HCT116 (cell line): ENCODE measurements at regions not wholly inside any gene's neighbourhood (a gene's known extent, or its start where the extent isn't known, plus 50 kb on each side); places are given as distances from the start of the nearest gene placed in this dataset.

ENCODE experiments used
- ATAC-seq: fragments of 200-7000 bp; cut with Tn5 transposase; 2 replicates; pipeline ENCODE4 v1.9.1; 2020; ENCODE audit warnings: mild to moderate bottlenecking, moderate library complexity
- BruUV-seq: library from RNA; stranded (reverse); fragments of 400-500 nt; replicated peaks from 2 replicates; lab custom pipeline; 2021; lab: Mats Ljungman, UMichigan
- CTCF ChIA-PET: fragments of 300-600 bp; sonication (Branson Sonifier 250); formaldehyde crosslinking; loops from one replicate; lab custom pipeline; 2021; ENCODE audit warnings: antibody characterized with exemption; lab: Charles Lee
- POLR2A ChIA-PET: fragments of 300-600, 350-600 bp; sonication (Branson Sonifier 250); formaldehyde crosslinking; loops from one replicate; lab custom pipeline; 2021; ENCODE audit warnings: antibody characterized with exemption; lab: Charles Lee
- RAD21 ChIA-PET, 2 experiments: fragments of 300-600 bp; sonication (Branson Sonifier 250); formaldehyde crosslinking; loops; one replicate each; lab custom pipeline; 2023; ENCODE audit warnings: low total read pairs in 2 of 2; ENCODE audit not compliant: uncharacterized antibody in 2 of 2, unreplicated experiment in 2 of 2, low non-redundant PET in 1 of 2; lab: Charles Lee
- DNase-seq: peaks from one replicate; pipeline ENCODE4 v3.0.0-alpha.2; 2010; ENCODE audit warnings: low read depth, low spot score
- H2AFZ ChIP-seq: fragments of 200-600 bp; shearing (Covaris generic), sonication (generic); 2 replicates; pipeline ENCODE4 v1.6.1; 2017; ENCODE audit warnings: low read depth, mixed run types, mixed read lengths, antibody characterized with exemption, low read length; ENCODE audit not compliant: poor library complexity, severe bottlenecking
- H3K27ac ChIP-seq: 2 replicates; pipeline ENCODE4 v1.5.1; 2012; ENCODE audit warnings: low read depth, low read length
- H3K27me3 ChIP-seq: fragments of 200-600 bp; sonication (generic); 2 replicates; pipeline ENCODE4 v1.6.1; 2016; ENCODE audit warnings: mixed run types, low read length, mixed read lengths; ENCODE audit not compliant: insufficient read depth
- H3K36me3 ChIP-seq, 2 experiments: fragments of 200-500 bp in 1 of 2; fragments of 200-600 bp in 1 of 2; sonication (Bioruptor generic) in 1 of 2; sonication (generic) in 1 of 2; 2 replicates each; pipeline versions ENCODE4 v1.5.1 to v1.6.1; 2014 to 2016; ENCODE audit warnings: low read length in 2 of 2, inconsistent platforms in 1 of 2, mixed read lengths in 1 of 2, mixed run types in 1 of 2; ENCODE audit not compliant: insufficient read depth in 2 of 2, control insufficient read depth in 1 of 2
- H3K4me1 ChIP-seq, 2 experiments: fragments of 200-600 bp in 1 of 2; sonication (generic) in 1 of 2; 2 replicates each; pipeline versions ENCODE4 v1.5.1 to v1.6.1; 2012 to 2017; ENCODE audit warnings: low read length in 2 of 2, inconsistent platforms in 1 of 2, mild to moderate bottlenecking in 1 of 2, mixed read lengths in 1 of 2, mixed run types in 1 of 2, moderate library complexity in 1 of 2; ENCODE audit not compliant: insufficient read depth in 2 of 2, control insufficient read depth in 1 of 2
- H3K4me2 ChIP-seq: fragments of 200-600 bp; sonication (generic); 2 replicates; pipeline ENCODE4 v1.6.1; 2017; ENCODE audit warnings: mixed run types, low read length, mixed read lengths
- H3K4me3 ChIP-seq, 2 experiments: fragments of 200-600 bp in 1 of 2; sonication (generic) in 1 of 2; replicated peaks in 1 of 2; 2 replicates each; pipeline ENCODE4 v1.5.1; 2011 to 2016; ENCODE audit warnings: low read length in 2 of 2, control low read depth in 1 of 2, low read depth in 1 of 2, mild to moderate bottlenecking in 1 of 2, mixed read lengths in 1 of 2, mixed run types in 1 of 2
- H3K79me2 ChIP-seq: fragments of 200-600 bp; sonication (generic); 2 replicates; pipeline ENCODE4 v1.6.1; 2017; ENCODE audit warnings: mild to moderate bottlenecking, mixed run types, low read length, moderate library complexity, mixed read lengths; ENCODE audit not compliant: insufficient read depth
- H3K9ac ChIP-seq: fragments of 200-600 bp; sonication (generic); 2 replicates; pipeline ENCODE4 v1.6.1; 2016; ENCODE audit warnings: low read length, mixed read lengths
- H3K9me2 ChIP-seq: fragments of 200-600 bp; sonication (generic), shearing (Covaris generic); 2 replicates; pipeline ENCODE4 v1.6.1; 2017; ENCODE audit warnings: mixed run types, mild to moderate bottlenecking, moderate library complexity; ENCODE audit not compliant: insufficient read depth
- H3K9me3 ChIP-seq, 2 experiments: fragments of 200-500 bp in 1 of 2; fragments of 200-600 bp in 1 of 2; sonication (Bioruptor generic) in 1 of 2; sonication (generic) in 1 of 2; 2 replicates each; pipeline ENCODE4 v1.6.1; 2014 to 2017; ENCODE audit warnings: low read length in 2 of 2, mixed read lengths in 2 of 2, inconsistent platforms in 1 of 2, low read depth in 1 of 2, mild to moderate bottlenecking in 1 of 2, mixed run types in 1 of 2, moderate library complexity in 1 of 2; ENCODE audit not compliant: control insufficient read depth in 1 of 2, insufficient read depth in 1 of 2
- H4K20me1 ChIP-seq: fragments of 200-600 bp; sonication (generic), shearing (Covaris generic); 2 replicates; pipeline ENCODE4 v1.6.1; 2017; ENCODE audit warnings: mixed run types, mild to moderate bottlenecking, moderate library complexity; ENCODE audit not compliant: insufficient read depth
- ATF3 ChIP-seq: IDR thresholded peaks from 2 replicates; pipeline ENCODE4 v1.6.1; 2012
- CBX3 ChIP-seq: IDR thresholded peaks from 2 replicates; pipeline ENCODE4 v1.6.1; 2012; ENCODE audit warnings: low read depth
- CEBPB ChIP-seq: IDR thresholded peaks from 2 replicates; pipeline ENCODE4 v1.6.1; 2012; ENCODE audit warnings: low read depth
- CTCF ChIP-seq, 3 experiments: fragments of 200-600 bp in 1 of 3; sonication (generic) in 1 of 3; IDR thresholded peaks in 2 of 3; conservative IDR thresholded peaks in 1 of 3; 2 replicates each; pipeline ENCODE4 v1.5.1; 2012 to 2017; ENCODE audit warnings: low read depth in 2 of 3, low read length in 2 of 3, antibody characterized with exemption in 1 of 3, borderline replicate concordance in 1 of 3, control low read depth in 1 of 3, mild to moderate bottlenecking in 1 of 3, mixed read lengths in 1 of 3, mixed run types in 1 of 3, moderate library complexity in 1 of 3; ENCODE audit not compliant: insufficient read depth in 1 of 3
- EGR1 ChIP-seq: IDR thresholded peaks from 2 replicates; pipeline ENCODE4 v1.6.1; 2012; ENCODE audit warnings: low read depth
- ELF1 ChIP-seq: IDR thresholded peaks from 2 replicates; pipeline ENCODE4 v1.6.1; 2012; ENCODE audit warnings: low read depth, borderline replicate concordance
- EZH2 ChIP-seq: fragments of 200-600 bp; sonication (generic); IDR thresholded peaks from 2 replicates; pipeline ENCODE4 v1.6.1; 2017; ENCODE audit warnings: antibody characterized with exemption, mixed run types
- JUND ChIP-seq: IDR thresholded peaks from 2 replicates; pipeline ENCODE4 v1.6.1; 2012
- POLR2A ChIP-seq: IDR thresholded peaks from 2 replicates; pipeline ENCODE4 v1.7.0; 2011; ENCODE audit warnings: borderline replicate concordance; ENCODE audit not compliant: insufficient read depth, insufficient read length; ENCODE audit errors: extremely low read depth
- POLR2AphosphoS5 ChIP-seq: IDR thresholded peaks from 2 replicates; pipeline ENCODE4 v1.6.1; 2011; ENCODE audit warnings: mild to moderate bottlenecking, low read depth, low read length, moderate library complexity
- RAD21 ChIP-seq: IDR thresholded peaks from 2 replicates; pipeline ENCODE4 v1.6.1; 2012; ENCODE audit warnings: low read depth, mild to moderate bottlenecking
- SIN3A ChIP-seq: IDR thresholded peaks from 2 replicates; pipeline ENCODE4 v1.6.1; 2012; ENCODE audit warnings: low read depth
- SRF ChIP-seq: IDR thresholded peaks from 2 replicates; pipeline ENCODE4 v1.6.1; 2012; ENCODE audit warnings: low read depth
- ZBTB33 ChIP-seq: IDR thresholded peaks from 2 replicates; pipeline ENCODE4 v1.6.1; 2011; ENCODE audit warnings: mild to moderate bottlenecking, low read length, moderate library complexity; ENCODE audit not compliant: insufficient replicate concordance; ENCODE audit errors: extremely low read depth
- ZFX ChIP-seq: fragments of 450-650 bp; IDR thresholded peaks from 2 replicates; pipeline ENCODE4 v1.6.1; 2017
- ZNF274 ChIP-seq: fragments of 200-500 bp; sonication (Bioruptor generic); IDR thresholded peaks from 2 replicates; pipeline ENCODE4 v1.6.1; 2014; ENCODE audit warnings: mild to moderate bottlenecking, low read depth, low read length, inconsistent platforms
- intact Hi-C: fragments of 100-400 bp; cut with micrococcal nuclease; formaldehyde crosslinking; loops from 2 replicates; pipeline ENCODE4 v1.10.0; 2022

GRCh38 chr13:111489301-111489700, 168.9 kb downstream of the TEX29 start:
- H4K20me1 ChIP-seq, result no peaks in the 10 kb centered on the region
- H3K9me2 ChIP-seq, result no peaks in the 10 kb centered on the region
- H3K79me2 ChIP-seq, result no peaks in the 10 kb centered on the region
- CTCF ChIA-PET, result no interaction called here
- H2AFZ ChIP-seq, result no peak overlapping the region
- H3K36me3 ChIP-seq, result no peaks in the 10 kb centered on the region
- RAD21 ChIA-PET, result no interaction called here
- H3K4me2 ChIP-seq, result no peak overlapping the region
- no peaks in the 10 kb centered on the region for H3K4me1 ChIP-seq
- H3K9ac ChIP-seq, result no peak overlapping the region
- peaks cover 4 to 9% of the 10 kb centered on the region in 2 experiments; a peak in 2 of 4 replicates for H3K9me3 ChIP-seq
- BruUV-seq, result no TSS peak
- intact Hi-C loops, result no loop called here
- ATAC-seq (no peak), DNase-seq (no peak)
- POLR2A ChIA-PET, result no interaction called here
- TF ChIP-seq SIN3A (no peak), SRF (no peak), POLR2AphosphoS5 (no peak), ATF3 (no peak), EZH2 (no peak), EGR1 (no peak), ZNF274 (no peak), ELF1 (no peak), ZFX (no peak), CBX3 (no peak)
- TF ChIP-seq, all 23 proteins: peak for 0
- Histone ChIP-seq H3K27ac (no peak overlapping the region), H3K27me3 (no peaks in the 10 kb centered on the region; the same call in 1 of the 2 replicates), H3K4me3 (no peak overlapping the region)

DNA sequence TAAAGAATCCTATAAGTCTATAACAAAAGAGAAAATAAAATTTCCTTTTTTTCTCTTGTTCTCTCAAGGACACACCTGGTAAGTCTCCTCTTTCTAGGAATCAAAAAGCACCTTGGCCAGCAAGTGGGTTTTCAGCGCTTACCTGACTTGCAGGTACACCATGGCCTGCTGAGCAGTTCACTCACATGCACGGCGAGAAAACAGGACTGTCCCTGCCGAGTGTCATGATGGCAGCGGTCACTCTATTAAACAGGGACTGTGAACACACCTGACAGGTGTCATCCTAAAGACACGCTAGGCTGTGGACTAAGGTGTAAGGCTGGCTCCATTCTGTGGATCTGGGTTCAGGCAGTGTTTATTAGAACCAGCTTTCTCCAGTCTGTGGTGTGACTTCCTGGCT, 170.2 kb downstream of the TEX29 start:
- ChIA-PET POLR2A (no interaction called here), RAD21 (no interaction called here), CTCF (no interaction called here)
- H3K79me2 ChIP-seq, result no peaks in the 10 kb centered on the region
- no peak overlapping the region for H3K9ac ChIP-seq
- intact Hi-C loops, result no loop called here
- no peak overlapping the region for H3K4me2 ChIP-seq
- H3K9me3 ChIP-seq, result peaks cover 4 to 9% of the 10 kb centered on the region in 2 experiments; a peak in 2 of 4 replicates
- TF ChIP-seq RAD21, result no peak
- no peak for TF ChIP-seq CEBPB
- TF ChIP-seq ATF3, result no peak
- no peak for TF ChIP-seq SRF
- no peak for TF ChIP-seq POLR2A
- no peak for TF ChIP-seq CBX3
- TF ChIP-seq ZBTB33, result no peak
- no peak for TF ChIP-seq JUND
- TF ChIP-seq CTCF (IDR thresholded peaks at IDR 0.05 in 2 of 3, conservative IDR thresholded peaks at IDR 0.05 in 1 of 3; ENCODE audit: borderline replicate concordance in 1 of 3, insufficient read depth in 1 of 3, low read depth in 2 of 3, low read length in 2 of 3), result no peak
- TF ChIP-seq ELF1, result no peak
- H3K27me3 ChIP-seq, result peaks cover 2% of the 10 kb centered on the region
- H3K36me3 ChIP-seq, result no peaks in the 10 kb centered on the region
- H3K27ac ChIP-seq, result no peak overlapping the region
- no peaks in the 10 kb centered on the region for H3K9me2 ChIP-seq
- BruUV-seq, result no TSS peak
- H4K20me1 ChIP-seq, result no peaks in the 10 kb centered on the region
- no peak overlapping the region for H2AFZ ChIP-seq
- H3K4me3 ChIP-seq, result no peak overlapping the region
- no peaks in the 10 kb centered on the region for H3K4me1 ChIP-seq
- DNase-seq (no peak), ATAC-seq (no peak)
